ENCODE measurements at regions not wholly inside any gene's neighbourhood (a gene's known extent, or its start where the extent isn't known, plus 50 kb on each side); places are given as distances from the start of the nearest gene placed in this dataset.

GRCh38 chr3:102750322-102750721 lies 315.5 kb downstream of the ZPLD1 start:
- POLR2A ChIA-PET = no interaction called here
- peak; percentile 79 for TF ChIP-seq MAFK (IDR thresholded peaks at IDR 0.05; ENCODE audit: partially characterized antibody)
- no peak for TF ChIP-seq SMC3 (IDR thresholded peaks at IDR 0.05)
- Histone ChIP-seq H3K4me2 (no peak overlapping the region), H3K4me3 (no peak overlapping the region), H3K27ac (no peak overlapping the region), H3K9me3 (no peaks in the 10 kb centered on the region), H3K4me1 (no peaks in the 10 kb centered on the region)
- ATAC-seq (no peak), DNase-seq (ENCODE audit: low read depth in 1 of 2, low spot score in 1 of 2) (no peak), FAIRE-seq (no peak)
- WGBS (ENCODE audit: missing lambda C conversion rate) = 19% methylated on average over 2 of the region's 2 CpGs
- CTCF ChIA-PET = no interaction called here

- DNase-seq (ENCODE audit: low read depth in 1 of 2, low spot score in 1 of 2) (no peak), FAIRE-seq (no peak), ATAC-seq (no peak)
- Histone ChIP-seq H3K4me2 (no peak overlapping the region), H3K4me1 (no peaks in the 10 kb centered on the region), H3K9me3 (no peaks in the 10 kb centered on the region), H3K27ac (no peak overlapping the region), H3K4me3 (no peak overlapping the region)
- CTCF ChIA-PET = no interaction called here
- TF ChIP-seq JUN (IDR thresholded peaks at IDR 0.05) = no peak
- no peak for TF ChIP-seq PHF8 (IDR thresholded peaks at IDR 0.05; ENCODE audit: borderline replicate concordance, low read depth)
- TF ChIP-seq E2F6 (IDR thresholded peaks at IDR 0.05; ENCODE audit: borderline replicate concordance, low read depth) = no peak
- POLR2A ChIA-PET = no interaction called here
Measured at GRCh38 chr3:102753901-102754300, 319.1 kb downstream of the ZPLD1 start.

- TF ChIP-seq HOXB5 (CRISPR knock-in tag; IDR thresholded peaks at IDR 0.05) (no peak), FOSL2 (IDR thresholded peaks at IDR 0.05) (no peak), FOSL2 (CRISPR knock-in tag; IDR thresholded peaks at IDR 0.05) (no peak), RAD21 (conservative IDR thresholded peaks at IDR 0.05 in 1 of 2, IDR thresholded peaks at IDR 0.05 in 1 of 2) (no peak), ZNF302 (CRISPR knock-in tag; IDR thresholded peaks at IDR 0.05) (no peak), BHLHE40 (IDR thresholded peaks at IDR 0.05; ENCODE audit: low read depth, low read length) (no peak), USF2 (IDR thresholded peaks at IDR 0.05) (no peak), MYC (IDR thresholded peaks at IDR 0.05; ENCODE audit: borderline replicate concordance, low read length) (no peak)
- WGBS (ENCODE audit: missing lambda C conversion rate) = 4% methylated on average over 2 of the region's 2 CpGs
- Histone ChIP-seq H3K27ac (no peak overlapping the region), H3K4me1 (no peaks in the 10 kb centered on the region), H3K4me2 (no peak overlapping the region), H3K9me3 (no peaks in the 10 kb centered on the region), H3K4me3 (no peak overlapping the region)
- POLR2A ChIA-PET = no interaction called here
- DNase-seq (ENCODE audit: low read depth in 1 of 2, low spot score in 1 of 2) (no peak), ATAC-seq (no peak), FAIRE-seq (no peak)
- CTCF ChIA-PET = no interaction called here
Measured at GRCh38 chr3:102756706-102757105, 321.9 kb downstream of the ZPLD1 start.

- Histone ChIP-seq H3K4me2 (no peak overlapping the region), H3K27ac (no peak overlapping the region), H3K9me3 (no peaks in the 10 kb centered on the region), H3K4me1 (no peaks in the 10 kb centered on the region), H3K4me3 (no peak overlapping the region)
- no peak for FAIRE-seq
- ChIA-PET POLR2A (no interaction called here), CTCF (no interaction called here)
- TF ChIP-seq CEBPB (IDR thresholded peaks at IDR 0.05) = 0 out of 4 replicates have a peak, but pooled peaks of 1 of the 2 experiments have one; percentile 9
- TF ChIP-seq RARB (CRISPR knock-in tag; IDR thresholded peaks at IDR 0.05) = no peak
- no peak for DNase-seq (ENCODE audit: low read depth in 1 of 2, low spot score in 1 of 2)
- no peak for ATAC-seq
- 37% methylated on average over 2 of the region's 2 CpGs for WGBS (ENCODE audit: missing lambda C conversion rate)
Measured at GRCh38 chr3:102757950-102758349, 323.1 kb downstream of the ZPLD1 start.

GRCh38 chr3:102761766-102762165 lies 327.0 kb downstream of the ZPLD1 start:
- H3K4me1 ChIP-seq = no peaks in the 10 kb centered on the region
- no peak overlapping the region for H3K4me2 ChIP-seq
- DNase-seq (ENCODE audit: low read depth in 1 of 2, low spot score in 1 of 2) (no peak), ATAC-seq (no peak), FAIRE-seq (no peak)
- H3K9me3 ChIP-seq = no peaks in the 10 kb centered on the region
- CTCF ChIA-PET = no interaction called here
- no peak for TF ChIP-seq KDM5A (IDR thresholded peaks at IDR 0.05)
- no peak for TF ChIP-seq SREBF2 (IDR thresholded peaks at IDR 0.05)
- TF ChIP-seq NFE2L2 (conservative IDR thresholded peaks at IDR 0.05; ENCODE audit: low read length) = no peak
- TF ChIP-seq EHF (CRISPR knock-in tag; IDR thresholded peaks at IDR 0.05) = no peak
- TF ChIP-seq JUN (IDR thresholded peaks at IDR 0.05) = no peak
- TF ChIP-seq RCOR1 (IDR thresholded peaks at IDR 0.05; ENCODE audit: low read depth, low read length) = no peak
- TF ChIP-seq BHLHE40 (IDR thresholded peaks at IDR 0.05; ENCODE audit: low read depth, low read length) = no peak
- TF ChIP-seq RNF2 (IDR thresholded peaks at IDR 0.05; ENCODE audit: borderline replicate concordance, low read depth) = no peak
- no peak for TF ChIP-seq EP300 (IDR thresholded peaks at IDR 0.05)
- TF ChIP-seq SMC3 (IDR thresholded peaks at IDR 0.05) = no peak
- no peak for TF ChIP-seq MAFK (IDR thresholded peaks at IDR 0.05; ENCODE audit: partially characterized antibody)
- TF ChIP-seq ELK1 (IDR thresholded peaks at IDR 0.05; ENCODE audit: low read depth, low read length) = no peak
- no peak for TF ChIP-seq KDM1A (IDR thresholded peaks at IDR 0.05; ENCODE audit: low read depth)
- TF ChIP-seq FOSB (CRISPR knock-in tag; IDR thresholded peaks at IDR 0.05) = no peak
- no peak for TF ChIP-seq CHD2 (IDR thresholded peaks at IDR 0.05; ENCODE audit: low read length, partially characterized antibody)
- TF ChIP-seq ESRRA (IDR thresholded peaks at IDR 0.05; ENCODE audit: borderline replicate concordance, low read length) = no peak
- 3% methylated on average over 2 of the region's 2 CpGs for WGBS (ENCODE audit: missing lambda C conversion rate)
- POLR2A ChIA-PET = no interaction called here
- no peak overlapping the region for H3K27ac ChIP-seq
- H3K4me3 ChIP-seq = no peak overlapping the region

All from A549 (cell line).